SK-N-MC (cell line): ENCODE measurements at regions not wholly inside any gene's neighbourhood (a gene's known extent, or its start where the extent isn't known, plus 50 kb on each side); places are given as distances from the start of the nearest gene placed in this dataset.

Experiments
- EZH2 ChIP-seq: fragments of 200-600 bp; sonication (generic); IDR thresholded peaks from one replicate; pipeline ENCODE4 v1.6.1; 2017; ENCODE audit warnings: antibody characterized with exemption
- FOXP2 ChIP-seq: optimal IDR thresholded peaks from 2 replicates; pipeline ENCODE3; 2011; ENCODE audit warnings: mild to moderate bottlenecking, moderate library complexity; ENCODE audit not compliant: insufficient read depth; ENCODE audit errors: extremely low read length, control extremely low read depth
- POLR2AphosphoS5 ChIP-seq: IDR thresholded peaks from 2 replicates; pipeline ENCODE4 v1.6.1; 2012; ENCODE audit warnings: mild to moderate bottlenecking, low read depth, low read length, borderline replicate concordance

DNA sequence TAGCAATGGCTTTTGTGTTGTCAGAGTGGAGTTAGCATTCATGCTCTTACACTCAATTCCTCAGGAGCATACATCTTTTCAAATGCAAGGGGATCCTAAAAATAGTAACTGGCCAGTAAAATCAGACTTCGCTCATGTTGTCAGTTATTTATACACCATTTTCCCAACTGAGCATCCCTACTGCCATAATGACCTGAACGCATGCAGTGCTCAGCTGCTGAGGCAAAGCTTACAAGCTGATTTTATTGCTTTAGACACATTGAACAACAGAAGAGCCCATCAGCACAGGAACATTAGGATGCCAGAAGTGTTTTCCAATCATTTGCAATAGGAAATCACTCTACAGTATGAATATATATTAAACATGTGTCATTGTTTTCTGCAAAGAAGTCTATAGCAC is 689.7 kb upstream of the BCHE start:
- TF ChIP-seq POLR2AphosphoS5 (no peak), EZH2 (no peak), FOXP2 (no peak)
